ENCODE measurements at regions not wholly inside any gene's neighbourhood (a gene's known extent, or its start where the extent isn't known, plus 50 kb on each side); places are given as distances from the start of the nearest gene placed in this dataset.

DNA sequence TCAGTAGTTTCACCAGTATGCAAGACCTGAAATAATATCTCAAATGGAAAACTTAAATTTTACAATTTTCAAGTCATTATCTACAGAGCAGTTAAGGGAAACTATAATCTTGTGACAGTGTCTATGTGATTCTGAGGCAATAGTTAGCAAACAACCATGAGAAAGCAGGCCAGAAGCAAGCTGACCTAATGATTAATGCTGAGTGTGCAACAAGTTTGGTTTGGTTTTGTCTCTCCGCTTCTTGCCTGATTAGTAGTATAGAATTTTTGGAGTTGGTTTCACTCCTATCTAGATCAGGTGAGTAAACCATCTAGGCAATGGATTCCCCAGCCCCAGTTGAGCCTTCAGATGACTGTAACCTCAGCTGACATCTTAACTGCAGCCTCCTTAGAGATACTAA lies 212.9 kb upstream of the NAV3 start:
- DNase-seq, result no peak

DNA sequence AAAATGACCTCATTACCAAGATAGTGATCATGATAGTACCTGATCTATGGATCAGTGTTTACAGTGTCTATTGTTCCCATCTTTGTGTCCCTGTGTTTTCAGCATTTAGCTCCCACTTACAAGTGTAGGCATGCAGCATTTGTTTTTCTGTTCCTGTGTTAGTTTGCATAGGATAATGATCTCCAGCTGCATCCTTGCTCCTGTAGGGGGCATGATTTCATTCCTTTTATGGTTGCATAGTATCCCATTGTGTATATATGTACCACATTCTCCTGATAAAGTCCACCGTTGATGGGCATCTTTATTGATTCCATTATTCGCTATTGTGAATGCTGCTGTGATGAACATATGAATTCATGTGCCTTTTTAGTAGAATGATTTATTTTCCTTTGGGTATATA lies 215.4 kb upstream of the NAV3 start:
- DNase-seq, result no peak

DNA sequence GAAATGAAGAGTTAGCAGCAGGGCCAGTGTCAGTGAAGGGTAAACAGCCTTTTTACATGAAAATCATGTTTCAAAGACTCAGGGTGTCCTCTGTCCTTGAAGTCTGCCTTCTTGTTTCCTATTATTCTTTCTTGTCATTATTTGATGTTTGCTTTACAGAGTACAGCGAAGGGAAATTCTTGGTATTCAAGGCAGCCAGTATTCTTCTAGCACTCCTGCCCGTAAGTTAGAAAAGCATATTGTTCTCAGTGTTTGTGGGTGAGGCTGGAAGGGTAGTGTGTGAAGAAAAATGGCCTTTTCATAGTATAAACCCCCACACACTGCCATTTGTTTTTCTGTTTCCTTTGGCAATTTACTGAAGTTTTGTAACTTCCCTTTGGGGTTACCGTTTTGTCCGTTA lies 217.3 kb upstream of the NAV3 start:
- no peak for DNase-seq

GRCh38 chr12:77610446-77610845 lies 220.2 kb upstream of the NAV3 start:
- no peak for DNase-seq

GRCh38 chr12:77609016-77609415 lies 221.7 kb upstream of the NAV3 start:
- DNase-seq, result no peak

DNA sequence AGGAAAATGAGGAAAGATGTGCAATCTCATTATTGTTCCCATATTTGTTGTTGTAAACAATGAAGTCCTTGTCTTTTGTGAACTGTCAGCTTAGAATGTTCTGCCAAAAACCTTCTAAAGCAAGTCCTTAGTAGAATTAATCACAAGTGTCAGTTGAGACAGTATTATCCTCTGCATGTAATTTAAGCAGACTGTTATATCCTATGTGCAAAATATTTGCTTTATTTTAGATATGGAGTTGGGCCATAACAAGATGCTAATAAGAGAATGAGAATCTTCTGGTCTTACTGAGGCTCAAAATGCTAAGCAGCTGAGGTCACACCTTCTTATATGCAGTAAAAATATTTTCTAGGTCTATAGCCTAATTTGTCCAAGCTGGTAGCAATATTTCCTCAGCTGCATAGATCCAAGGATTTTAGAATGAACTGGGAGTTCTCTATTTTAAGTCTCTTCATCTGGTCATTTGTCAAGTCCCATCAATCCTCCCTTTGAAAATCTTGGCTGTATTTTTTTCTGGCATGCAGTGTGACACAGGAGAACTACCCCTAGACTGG lies 222.3 kb upstream of the NAV3 start:
- no peak for DNase-seq

DNA sequence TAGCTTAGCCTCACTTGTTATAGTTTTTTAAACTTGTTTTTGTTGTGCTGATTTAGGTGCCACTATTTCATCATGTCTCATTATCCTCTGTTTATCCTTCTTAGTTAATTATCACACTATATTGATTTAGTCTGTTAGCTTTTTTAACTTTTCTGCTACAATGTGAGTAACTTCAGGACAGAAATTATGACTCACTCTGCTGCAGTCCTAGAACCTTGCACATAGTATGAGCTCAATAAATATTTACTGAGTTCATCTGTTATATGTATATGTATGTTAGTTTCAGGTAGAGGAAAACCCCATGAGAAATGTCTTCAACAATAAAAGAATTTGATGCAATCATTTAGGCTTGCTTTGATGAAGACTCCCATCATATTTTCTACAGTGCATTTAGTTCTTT lies 224.3 kb upstream of the NAV3 start:
- no peak for DNase-seq

GRCh38 chr12:77603946-77604345 lies 226.7 kb upstream of the NAV3 start:
- no peak for DNase-seq

DNA sequence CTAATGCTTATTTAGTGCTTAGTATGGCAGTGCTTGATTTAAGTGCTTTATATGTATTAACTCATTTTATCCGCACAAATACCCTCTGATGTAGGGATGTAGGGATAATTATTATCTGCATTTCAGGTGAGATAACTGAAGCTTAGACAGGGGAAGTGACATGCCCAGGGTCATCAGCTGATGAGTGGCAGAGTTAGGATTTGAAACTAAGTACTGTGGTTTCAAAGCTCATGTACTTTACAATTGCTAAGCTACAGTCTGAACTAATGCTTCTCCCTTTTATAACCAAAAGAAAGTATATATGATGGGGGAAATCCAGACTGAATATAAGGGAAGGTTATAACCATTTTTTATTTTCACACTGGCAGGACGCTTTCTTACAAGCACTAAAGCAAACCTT lies 229.6 kb upstream of the NAV3 start:
- no peak for DNase-seq

- no peak for DNase-seq
Measured at GRCh38 chr12:77600468-77600843, 230.2 kb upstream of the NAV3 start.

GRCh38 chr12:77599782-77600467 lies 230.8 kb upstream of the NAV3 start:
- DNase-seq, result no peak

DNA sequence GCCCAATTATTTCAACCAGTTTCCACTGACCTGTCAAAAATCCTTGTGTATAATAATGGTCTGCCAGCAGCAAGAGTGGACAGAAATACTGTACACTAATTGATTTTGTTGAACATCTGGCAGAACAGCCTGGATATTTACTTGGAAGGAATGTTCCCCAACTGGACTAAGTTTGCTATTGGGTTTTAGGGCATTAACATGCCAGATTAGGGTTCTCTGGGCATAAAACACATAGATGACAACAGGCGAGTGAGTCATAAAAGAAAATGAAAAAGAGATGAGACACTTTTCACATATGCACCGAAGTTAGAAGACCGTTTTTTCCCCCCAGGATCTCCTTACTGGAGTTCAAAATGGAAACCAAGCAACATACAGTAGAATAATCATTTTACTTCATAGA lies 236.3 kb upstream of the NAV3 start:
- no peak for DNase-seq

DNA sequence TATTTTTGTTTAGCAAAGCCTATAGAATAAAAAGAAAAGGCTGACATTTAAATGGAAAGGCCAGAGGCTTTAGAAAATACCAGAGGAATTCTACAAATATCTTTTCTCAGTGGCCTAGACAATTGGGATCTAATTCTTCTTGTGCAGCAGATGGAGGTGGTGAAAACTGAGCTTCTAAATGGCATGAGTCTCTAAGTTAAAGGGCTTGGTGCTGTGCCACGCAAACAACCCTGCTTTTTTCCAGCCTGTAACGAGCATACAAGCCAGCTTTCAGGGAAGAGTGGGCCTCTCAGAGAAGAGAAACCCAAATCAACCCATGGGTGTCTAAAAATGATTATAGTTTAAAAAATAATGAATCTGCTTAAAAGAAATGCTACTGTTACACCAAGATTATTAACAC lies 237.9 kb upstream of the NAV3 start:
- DNase-seq, result no peak

GRCh38 chr12:77591959-77592743 lies 238.5 kb upstream of the NAV3 start:
- no peak for DNase-seq

GRCh38 chr12:77590306-77590705 lies 240.4 kb upstream of the NAV3 start:
- DNase-seq, result no peak

DNA sequence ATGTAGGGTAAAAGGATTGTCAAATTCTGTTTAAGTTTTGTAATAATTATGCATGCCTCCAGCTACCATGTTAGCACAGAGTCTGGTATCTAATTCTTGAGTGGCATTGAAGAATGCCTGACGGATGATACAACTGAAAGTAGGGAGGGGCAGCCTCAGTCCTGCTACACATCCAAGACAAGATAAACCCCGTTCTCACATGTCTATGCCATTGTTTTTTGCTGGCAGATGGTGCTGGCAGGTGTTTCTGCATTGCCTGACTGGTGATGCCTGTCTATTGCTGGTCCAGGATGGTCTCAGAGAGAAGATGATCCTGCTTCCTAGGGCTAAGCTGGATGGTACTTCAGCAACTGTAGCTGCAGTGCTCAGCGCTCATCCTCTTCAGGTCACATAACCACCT lies 245.8 kb upstream of the NAV3 start:
- DNase-seq, result no peak

- DNase-seq, result no peak
Measured at GRCh38 chr12:77578466-77579220, 252.1 kb upstream of the NAV3 start.

DNA sequence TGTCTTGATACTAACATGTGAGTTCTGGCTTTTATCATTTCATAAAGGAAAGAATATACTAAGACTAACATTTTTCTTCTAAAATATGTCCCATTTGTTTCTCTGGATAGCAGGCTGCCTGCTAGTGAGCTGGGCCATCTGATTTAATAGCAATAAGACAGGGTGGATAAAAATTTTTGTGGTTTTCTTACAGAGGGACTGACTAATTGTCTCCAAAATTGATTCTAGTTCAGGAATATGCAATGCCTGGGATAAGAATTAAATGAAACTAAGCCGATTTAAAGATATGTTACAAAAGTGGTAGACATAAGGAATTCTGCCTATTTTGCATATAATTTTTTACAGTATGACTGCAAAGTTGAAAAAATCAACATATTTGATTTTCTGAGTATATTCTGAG lies 252.9 kb upstream of the NAV3 start:
- no peak for DNase-seq

GRCh38 chr12:77575376-77575919 lies 255.2 kb upstream of the NAV3 start:
- DNase-seq, result no peak

GRCh38 chr12:77572371-77572770 lies 258.3 kb upstream of the NAV3 start:
- DNase-seq, result no peak

DNA sequence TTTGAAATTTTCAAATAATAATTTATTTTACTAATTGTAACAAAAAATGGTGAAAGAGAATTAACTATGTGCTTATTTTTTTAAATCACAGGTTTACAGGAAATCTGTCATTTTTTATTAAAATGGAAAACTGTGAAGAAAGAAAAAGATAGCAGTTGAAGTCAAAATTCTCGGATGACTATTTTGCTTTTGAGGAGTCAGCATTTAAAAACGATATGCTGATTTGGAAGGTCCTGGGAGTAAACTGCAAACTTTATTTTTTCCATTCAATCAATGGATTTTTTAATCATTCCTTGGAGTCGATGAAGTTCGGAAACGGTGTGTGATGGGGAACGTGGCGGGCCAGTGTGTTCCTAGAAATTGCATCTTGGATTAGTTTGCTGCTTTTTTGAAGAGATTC lies 258.9 kb upstream of the NAV3 start:
- no peak for DNase-seq

GRCh38 chr12:77571127-77571526 lies 259.6 kb upstream of the NAV3 start:
- no peak for DNase-seq

GRCh38 chr12:77569876-77570275 lies 260.8 kb upstream of the NAV3 start:
- DNase-seq, result no peak

DNA sequence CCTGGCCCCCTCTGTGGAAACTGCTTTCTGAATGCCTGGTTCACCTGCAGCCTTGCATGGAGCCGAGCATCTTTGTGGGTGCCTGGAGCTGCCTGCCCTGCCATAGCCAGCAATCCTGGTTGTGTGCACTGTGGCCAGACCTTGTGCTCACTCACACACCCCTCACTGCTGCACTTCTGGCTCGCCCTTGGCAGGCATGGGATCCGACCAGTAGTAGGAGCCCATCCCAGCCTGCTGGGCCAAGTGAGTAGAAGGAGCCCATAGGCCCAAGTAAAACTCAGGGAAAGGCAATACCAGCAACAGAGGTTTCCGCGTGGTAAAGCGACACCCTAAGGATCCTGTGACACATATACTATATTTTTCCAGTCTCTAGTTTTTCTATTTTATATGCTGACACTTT lies 270.0 kb upstream of the NAV3 start:
- no peak for DNase-seq
